ENCODE measurements at regions not wholly inside any gene's neighbourhood (a gene's known extent, or its start where the extent isn't known, plus 50 kb on each side); places are given as distances from the start of the nearest gene placed in this dataset.
"Not testable (repeated sequence)": the region's sequence is repeated elsewhere in the genome, so short reads cannot be mapped to it uniquely, and the experiment has no call there.

DNA sequence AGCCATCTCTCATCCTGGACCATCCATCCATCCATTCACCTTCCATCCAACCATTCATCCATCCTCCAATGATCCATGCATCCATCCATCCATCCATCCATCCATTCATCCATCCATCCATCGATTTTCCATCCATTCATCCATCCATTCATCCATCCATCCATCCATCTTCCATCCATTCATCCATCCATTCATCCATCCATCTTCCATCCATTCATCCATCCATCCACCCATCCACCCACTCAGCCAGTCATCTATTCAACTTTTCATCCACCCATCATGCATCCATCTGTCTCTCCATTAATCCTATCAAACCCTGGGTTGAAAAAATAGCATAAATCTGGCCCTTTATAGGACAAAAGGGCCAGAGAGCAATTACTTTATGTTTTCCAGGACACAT lies 158.3 kb upstream of the WSCD1 start:
- DNase-seq, result no peak

DNA sequence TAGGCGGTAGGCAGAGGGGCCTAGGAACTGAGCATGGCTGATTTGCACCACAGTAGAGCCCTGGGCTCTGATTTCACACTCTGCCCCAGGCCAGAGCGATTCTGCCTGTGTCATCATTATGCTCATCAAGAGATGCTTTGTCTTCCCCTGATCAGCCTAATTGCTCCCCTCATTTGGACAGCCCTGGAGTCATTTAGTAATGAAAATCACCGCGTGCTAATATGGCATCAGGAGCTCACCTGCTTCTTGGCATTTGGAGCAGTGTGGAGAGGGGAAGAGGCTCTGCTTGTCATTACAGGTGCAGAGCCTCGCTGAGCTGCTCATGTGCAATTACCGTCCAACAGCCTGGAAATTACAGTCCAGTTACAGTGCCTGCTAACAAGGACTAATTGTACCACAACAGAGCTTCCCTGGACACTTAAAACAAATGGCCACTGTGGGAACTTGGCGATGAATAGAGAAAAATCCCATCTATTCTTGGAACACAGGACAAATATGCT lies 157.1 kb upstream of the WSCD1 start:
- DNase-seq, result no peak

DNA sequence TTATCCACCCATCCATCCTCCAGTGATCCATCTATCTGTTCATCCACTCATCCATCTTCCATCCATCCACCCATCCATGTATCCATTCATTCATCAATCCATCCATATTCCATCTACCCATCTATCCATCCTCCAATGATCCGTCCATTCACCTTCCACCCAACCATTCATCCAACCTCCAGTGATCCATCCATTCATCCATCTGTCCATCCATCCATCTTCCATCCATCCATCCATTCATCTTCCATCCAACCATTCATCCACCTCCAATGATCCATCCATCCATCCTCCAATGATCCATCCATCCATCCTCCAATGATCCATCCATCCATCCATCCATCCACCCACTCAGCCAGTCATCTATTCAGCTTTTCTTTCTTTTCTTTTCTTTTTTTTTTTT lies 156.5 kb upstream of the WSCD1 start:
- DNase-seq, result no peak

DNA sequence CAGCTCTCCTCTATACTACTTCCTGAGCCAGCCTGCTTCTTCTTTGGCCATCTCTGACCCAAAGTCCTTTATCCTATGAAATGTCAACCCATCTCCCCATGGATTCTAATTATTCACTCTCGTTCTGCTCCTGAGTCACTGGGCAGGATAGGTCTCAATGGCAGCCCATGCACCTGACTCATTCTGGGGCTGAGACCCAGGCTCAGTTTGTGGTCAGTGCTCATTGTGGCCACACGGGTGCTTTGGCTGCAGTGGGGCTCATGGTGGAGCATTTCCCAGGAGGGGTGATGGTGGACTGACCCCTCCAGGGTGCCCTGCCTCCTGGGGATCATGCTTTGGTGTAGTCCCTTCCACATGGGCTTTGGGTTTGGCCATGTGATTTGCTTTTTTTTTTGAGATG lies 154.8 kb upstream of the WSCD1 start:
- no peak for DNase-seq

- no peak for DNase-seq
Observed at GRCh38 chr17:5919089-5919488, 151.1 kb upstream of the WSCD1 start.

GRCh38 chr17:5921512-5922282 lies 148.5 kb upstream of the WSCD1 start:
- DNase-seq, result no peak

DNA sequence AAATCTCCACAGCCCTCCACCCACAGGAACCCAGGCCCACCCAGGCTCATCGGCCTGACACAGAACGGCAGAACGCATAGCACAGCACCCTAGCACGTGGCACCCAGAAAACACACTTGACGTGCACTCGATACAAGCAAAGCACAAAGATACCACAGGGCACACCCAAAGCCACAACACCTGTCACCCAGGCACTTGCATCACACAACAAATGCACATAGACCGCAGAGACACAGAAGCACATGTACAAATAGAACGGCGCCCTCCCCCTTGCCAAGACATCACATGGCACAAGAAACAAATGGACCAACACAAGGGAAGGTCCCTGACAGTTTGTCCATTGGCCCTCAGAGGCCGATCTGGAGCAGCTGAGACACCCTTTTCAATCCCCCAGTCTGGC lies 147.7 kb upstream of the WSCD1 start:
- no peak for DNase-seq

- no peak for DNase-seq
Observed at GRCh38 chr17:5929721-5930120, 140.5 kb upstream of the WSCD1 start.

DNA sequence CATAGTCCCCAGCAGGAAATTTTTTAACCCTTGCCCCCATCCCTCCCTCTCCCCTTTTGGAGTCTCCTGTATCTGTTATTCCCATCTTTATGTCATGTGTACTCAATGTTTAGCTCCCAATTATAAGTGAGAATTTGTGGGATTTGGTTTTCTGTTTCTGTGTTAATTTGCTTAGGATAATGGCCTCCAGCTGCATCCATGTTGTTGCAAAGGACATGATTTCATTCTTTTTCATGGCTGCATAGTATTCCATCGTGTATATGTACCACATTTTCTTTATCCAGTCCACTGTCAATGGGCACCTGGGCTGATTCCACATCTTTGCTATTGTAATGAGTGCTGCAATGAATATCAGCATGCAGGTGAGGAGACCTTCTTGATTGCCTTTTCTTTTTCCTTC lies 139.6 kb upstream of the WSCD1 start:
- DNase-seq, result not testable (repeated sequence)

DNA sequence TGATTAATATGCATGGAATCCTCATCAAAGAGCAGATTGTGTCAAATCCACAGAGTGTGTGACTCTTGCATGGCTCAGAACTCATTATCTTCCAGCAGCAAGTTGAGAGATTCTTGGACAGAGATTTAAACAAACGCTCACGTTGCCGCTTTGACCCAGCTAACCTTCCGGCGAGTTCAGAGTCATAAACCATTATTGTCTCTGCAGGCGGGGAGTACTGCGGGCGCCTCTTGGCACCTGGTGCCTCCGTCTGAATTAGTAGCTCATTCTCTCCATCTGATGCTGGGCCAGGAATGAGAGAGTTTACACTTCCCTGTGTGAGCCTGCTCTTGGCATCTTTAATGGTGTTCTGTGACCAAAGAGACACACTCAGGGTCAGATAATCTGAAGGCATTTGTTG lies 138.6 kb upstream of the WSCD1 start:
- no peak for DNase-seq

DNA sequence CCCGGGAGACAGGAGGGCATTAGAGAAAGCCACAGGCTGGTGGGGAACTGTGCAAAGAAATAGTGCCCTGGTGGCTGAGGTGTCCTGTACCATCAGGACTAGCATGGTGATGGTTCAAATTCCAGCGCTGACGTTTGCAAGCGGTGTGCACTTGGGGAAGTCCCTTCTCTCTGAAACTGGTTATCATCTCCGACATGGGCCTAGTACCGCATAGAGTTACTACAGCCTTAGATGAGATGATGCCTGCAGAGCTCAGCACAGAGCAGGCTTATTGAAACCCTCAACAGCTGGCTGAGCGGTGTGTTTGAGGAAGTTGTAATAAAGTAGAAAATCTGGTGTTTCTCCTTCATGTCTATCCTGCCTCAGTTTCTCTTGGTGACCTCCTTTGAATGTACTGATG lies 136.7 kb upstream of the WSCD1 start:
- no peak for DNase-seq

DNA sequence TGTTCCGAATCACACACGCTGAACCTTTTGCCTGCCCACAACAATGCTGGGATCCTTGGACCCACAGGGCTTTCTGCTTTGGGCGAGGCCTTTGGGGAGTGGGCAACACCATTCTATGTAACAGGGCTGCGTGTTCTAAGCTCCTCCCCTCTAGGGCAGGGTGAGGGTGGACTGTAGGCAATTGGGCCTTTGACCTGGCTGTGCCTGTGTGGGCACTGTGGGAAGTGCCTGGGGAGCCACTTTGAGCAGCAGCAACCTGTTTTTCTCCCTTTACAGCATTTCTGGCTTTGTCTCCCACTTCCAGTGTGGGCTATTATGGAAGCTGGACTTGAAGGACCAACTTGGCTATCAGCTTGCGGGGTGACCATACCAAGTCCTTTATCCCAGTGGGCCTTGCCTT lies 128.9 kb upstream of the WSCD1 start:
- no peak for DNase-seq

- no peak for DNase-seq
Observed at GRCh38 chr17:5942687-5943086, 127.5 kb upstream of the WSCD1 start.

DNA sequence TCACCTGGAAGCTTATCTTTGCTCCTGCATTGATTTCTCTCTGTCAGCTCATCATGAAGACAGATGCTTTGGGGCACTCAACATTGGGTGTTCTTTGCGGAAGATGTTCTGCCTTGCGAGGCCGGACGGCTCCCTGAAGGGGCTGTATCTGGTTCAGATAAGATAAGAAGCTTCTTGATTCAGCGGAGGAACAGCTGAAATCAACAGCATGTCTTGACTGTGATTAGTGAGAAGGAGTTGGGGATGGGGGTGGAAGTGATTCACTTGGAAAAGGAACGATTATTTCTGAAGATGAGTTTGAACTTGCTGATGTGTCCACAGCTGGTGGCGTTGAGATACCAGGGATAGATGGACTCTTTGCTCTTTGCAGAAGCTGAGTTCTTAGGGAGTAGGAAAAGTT lies 126.9 kb upstream of the WSCD1 start:
- DNase-seq, result no peak

GRCh38 chr17:5943982-5944381 lies 126.2 kb upstream of the WSCD1 start:
- no peak for DNase-seq

DNA sequence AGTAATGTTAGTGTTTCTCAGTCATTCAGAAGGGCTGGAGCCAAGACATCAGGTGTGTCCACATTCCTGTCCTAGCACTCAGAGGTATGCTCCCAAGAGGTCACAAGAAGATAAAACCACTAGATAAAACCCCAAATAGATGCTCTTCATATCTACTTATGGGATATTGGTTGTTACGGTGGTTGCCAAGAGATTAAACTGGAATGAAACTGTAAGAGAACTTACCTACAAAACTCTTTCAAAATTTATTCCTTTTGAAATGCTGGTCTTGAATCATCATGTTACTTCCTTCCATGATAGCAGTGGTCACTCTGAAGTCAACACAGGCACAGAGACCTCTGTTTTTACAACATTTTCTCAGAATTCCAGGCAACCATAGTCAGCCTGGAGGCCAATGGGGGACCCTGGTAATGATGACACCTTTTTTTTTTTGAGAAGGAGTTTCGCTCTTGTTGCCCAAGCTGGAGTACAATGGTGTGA lies 122.4 kb upstream of the WSCD1 start:
- no peak for DNase-seq

DNA sequence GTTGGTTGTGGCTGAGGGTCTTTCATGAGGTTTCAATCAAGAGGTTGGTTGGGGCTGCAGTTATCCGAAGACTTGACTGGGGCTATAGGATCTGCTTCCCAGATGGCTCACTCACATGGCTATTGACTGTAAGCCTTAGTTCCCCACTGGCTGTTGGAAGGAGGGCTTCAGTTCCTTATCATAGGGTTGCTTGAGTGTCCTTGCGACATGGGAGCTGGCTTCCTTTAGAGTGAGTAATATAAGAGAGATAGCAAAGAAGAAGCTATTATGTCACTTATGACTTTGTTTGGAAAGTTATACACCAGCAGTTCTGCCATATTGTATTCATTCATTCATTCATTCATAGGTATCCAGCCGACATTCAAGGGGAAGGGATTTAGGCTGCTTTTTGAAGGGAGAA lies 121.4 kb upstream of the WSCD1 start:
- no peak for DNase-seq

GRCh38 chr17:5950878-5951277 lies 119.3 kb upstream of the WSCD1 start:
- no peak for DNase-seq

DNA sequence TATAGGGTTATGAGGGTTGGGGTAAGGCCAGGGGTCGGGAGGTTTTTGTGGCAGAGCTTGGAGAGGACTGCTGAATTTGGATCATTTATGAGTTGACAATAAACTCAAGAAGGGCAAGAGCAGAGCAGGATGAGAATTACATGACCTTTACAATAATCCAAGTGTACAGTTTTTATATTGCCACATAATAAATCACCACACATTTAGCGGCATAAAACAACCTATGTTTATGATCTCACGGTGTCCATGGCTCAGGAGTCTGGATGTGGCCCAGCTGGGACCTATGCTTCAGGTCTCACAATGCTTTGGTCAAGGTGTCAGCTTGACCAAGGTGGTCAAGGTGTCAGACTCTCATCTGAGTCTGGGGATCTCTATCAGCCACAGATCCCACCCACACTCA lies 118.3 kb upstream of the WSCD1 start:
- no peak for DNase-seq

DNA sequence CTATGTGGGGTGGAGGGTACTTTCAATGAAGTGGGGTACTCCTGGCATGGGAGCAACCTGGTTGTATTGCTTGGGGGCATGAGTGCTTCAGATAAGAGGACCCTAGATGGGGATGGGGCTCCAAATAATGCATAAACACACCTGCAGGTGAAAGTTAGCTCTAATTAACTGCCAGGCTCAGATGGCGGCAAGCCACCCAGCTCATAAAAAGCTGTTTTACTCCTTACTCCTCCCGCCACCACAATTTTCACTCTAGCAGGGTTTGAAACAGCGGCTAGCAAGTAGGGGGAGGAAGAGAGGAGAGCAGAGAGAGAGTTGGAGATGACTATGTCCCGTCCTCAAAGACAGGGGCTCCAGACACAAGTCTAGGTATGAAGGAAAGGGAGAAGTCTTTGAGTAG lies 117.7 kb upstream of the WSCD1 start:
- no peak for DNase-seq

GRCh38 chr17:5955764-5956163 lies 114.4 kb upstream of the WSCD1 start:
- no peak for DNase-seq

DNA sequence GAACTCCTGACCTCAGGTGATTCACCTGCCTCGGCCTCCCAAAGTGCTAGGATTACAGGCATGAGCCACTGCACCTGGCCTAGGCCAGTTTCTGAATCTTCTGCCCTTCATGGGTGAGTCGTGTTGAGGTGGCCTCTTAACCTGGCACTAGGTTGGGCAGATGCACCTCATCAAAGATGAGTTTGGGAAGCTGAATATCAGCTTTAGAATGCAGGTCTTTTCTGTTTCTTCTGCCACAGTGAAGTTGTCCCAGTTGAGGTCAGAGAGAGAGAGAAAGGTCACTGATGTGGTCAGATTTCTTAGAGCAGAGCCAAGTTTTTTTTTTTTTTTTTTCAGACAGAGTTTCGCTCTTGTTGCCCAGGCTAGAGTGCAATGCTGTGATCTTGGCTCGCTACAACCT lies 111.3 kb upstream of the WSCD1 start:
- no peak for DNase-seq

DNA sequence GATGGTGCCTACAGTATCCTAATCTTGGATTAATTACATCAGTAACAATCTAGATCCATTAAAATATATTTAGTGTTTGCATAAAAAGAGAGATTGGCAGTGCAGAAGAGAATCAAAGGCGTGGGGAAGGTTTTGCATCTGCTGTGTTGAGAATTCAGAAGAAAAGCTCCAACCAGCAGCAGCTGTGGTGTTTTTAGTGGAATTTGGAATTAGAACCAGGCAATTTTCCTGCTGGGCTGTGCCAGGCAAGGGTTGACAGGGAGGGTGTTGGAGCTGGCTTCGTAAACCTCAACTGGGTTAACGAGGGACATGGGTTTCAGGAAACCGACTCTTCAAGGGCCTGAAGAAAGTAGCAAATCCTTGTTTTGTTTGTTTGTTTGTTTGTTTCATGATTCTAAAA lies 107.8 kb upstream of the WSCD1 start:
- no peak for DNase-seq

- no peak for DNase-seq
Observed at GRCh38 chr17:5971969-5972368, 98.2 kb upstream of the WSCD1 start.

GRCh38 chr17:5973410-5973809 lies 96.8 kb upstream of the WSCD1 start:
- DNase-seq, result no peak
